ENCODE measurements at regions not wholly inside any gene's neighbourhood (a gene's known extent, or its start where the extent isn't known, plus 50 kb on each side); places are given as distances from the start of the nearest gene placed in this dataset.

DNA sequence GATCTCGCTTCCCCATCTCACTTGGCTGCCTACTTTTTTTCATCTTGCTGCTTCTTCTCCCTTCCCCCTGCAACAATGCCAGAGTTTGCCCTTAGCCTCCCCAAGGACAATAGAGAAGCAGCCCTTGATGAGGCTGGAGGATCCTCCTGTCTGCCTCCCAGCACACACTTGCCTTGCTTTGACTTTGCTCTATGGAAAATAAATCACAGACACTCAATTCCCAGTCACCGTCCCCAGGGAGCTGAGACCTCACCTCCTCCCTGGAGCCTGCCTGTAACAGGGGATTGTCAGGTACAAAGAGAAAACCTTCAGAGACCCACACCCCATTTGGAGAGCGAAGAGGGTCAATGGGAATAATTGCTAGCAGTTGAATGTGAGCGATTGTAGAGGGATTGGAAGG, 242.1 kb upstream of the ZNF462 start:
- ATAC-seq: no peak
- TF ChIP-seq BACH2 (CRISPR knock-in tag; IDR thresholded peaks at IDR 0.05; ENCODE audit: borderline replicate concordance) (no peak), RARB (CRISPR knock-in tag; IDR thresholded peaks at IDR 0.05) (no peak), ZFP30 (CRISPR knock-in tag; IDR thresholded peaks at IDR 0.05) (no peak), GLIS3 (CRISPR knock-in tag; IDR thresholded peaks at IDR 0.05) (no peak), TCF4 (CRISPR knock-in tag; IDR thresholded peaks at IDR 0.05; ENCODE audit: borderline replicate concordance) (no peak), ZNF8 (CRISPR knock-in tag; IDR thresholded peaks at IDR 0.05) (no peak), ARNTL (CRISPR knock-in tag; IDR thresholded peaks at IDR 0.05; ENCODE audit: borderline replicate concordance, low read depth) (no peak), ESRRG (CRISPR knock-in tag; IDR thresholded peaks at IDR 0.05) (no peak), ISL1 (CRISPR knock-in tag; IDR thresholded peaks at IDR 0.05) (no peak), TOX (CRISPR knock-in tag; IDR thresholded peaks at IDR 0.05; ENCODE audit: borderline replicate concordance) (no peak), ZC3H10 (CRISPR knock-in tag; IDR thresholded peaks at IDR 0.05) (no peak), PPARA (CRISPR knock-in tag; IDR thresholded peaks at IDR 0.05; ENCODE audit: borderline replicate concordance) (no peak), OSR1 (CRISPR knock-in tag; IDR thresholded peaks at IDR 0.05) (no peak), ZNF565 (CRISPR knock-in tag; conservative IDR thresholded peaks at IDR 0.05; ENCODE audit: low read depth) (no peak)
- TF ChIP-seq, protein P1, sequence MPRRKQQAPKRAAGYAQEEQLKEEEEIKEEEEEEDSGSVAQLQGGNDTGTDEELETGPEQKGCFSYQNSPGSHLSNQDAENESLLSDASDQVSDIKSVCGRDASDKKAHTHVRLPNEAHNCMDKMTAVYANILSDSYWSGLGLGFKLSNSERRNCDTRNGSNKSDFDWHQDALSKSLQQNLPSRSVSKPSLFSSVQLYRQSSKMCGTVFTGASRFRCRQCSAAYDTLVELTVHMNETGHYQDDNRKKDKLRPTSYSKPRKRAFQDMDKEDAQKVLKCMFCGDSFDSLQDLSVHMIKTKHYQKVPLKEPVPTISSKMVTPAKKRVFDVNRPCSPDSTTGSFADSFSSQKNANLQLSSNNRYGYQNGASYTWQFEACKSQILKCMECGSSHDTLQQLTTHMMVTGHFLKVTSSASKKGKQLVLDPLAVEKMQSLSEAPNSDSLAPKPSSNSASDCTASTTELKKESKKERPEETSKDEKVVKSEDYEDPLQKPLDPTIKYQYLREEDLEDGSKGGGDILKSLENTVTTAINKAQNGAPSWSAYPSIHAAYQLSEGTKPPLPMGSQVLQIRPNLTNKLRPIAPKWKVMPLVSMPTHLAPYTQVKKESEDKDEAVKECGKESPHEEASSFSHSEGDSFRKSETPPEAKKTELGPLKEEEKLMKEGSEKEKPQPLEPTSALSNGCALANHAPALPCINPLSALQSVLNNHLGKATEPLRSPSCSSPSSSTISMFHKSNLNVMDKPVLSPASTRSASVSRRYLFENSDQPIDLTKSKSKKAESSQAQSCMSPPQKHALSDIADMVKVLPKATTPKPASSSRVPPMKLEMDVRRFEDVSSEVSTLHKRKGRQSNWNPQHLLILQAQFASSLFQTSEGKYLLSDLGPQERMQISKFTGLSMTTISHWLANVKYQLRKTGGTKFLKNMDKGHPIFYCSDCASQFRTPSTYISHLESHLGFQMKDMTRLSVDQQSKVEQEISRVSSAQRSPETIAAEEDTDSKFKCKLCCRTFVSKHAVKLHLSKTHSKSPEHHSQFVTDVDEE (CRISPR knock-in tag; IDR thresholded peaks at IDR 0.05): no peak
- TF ChIP-seq, protein P2, sequence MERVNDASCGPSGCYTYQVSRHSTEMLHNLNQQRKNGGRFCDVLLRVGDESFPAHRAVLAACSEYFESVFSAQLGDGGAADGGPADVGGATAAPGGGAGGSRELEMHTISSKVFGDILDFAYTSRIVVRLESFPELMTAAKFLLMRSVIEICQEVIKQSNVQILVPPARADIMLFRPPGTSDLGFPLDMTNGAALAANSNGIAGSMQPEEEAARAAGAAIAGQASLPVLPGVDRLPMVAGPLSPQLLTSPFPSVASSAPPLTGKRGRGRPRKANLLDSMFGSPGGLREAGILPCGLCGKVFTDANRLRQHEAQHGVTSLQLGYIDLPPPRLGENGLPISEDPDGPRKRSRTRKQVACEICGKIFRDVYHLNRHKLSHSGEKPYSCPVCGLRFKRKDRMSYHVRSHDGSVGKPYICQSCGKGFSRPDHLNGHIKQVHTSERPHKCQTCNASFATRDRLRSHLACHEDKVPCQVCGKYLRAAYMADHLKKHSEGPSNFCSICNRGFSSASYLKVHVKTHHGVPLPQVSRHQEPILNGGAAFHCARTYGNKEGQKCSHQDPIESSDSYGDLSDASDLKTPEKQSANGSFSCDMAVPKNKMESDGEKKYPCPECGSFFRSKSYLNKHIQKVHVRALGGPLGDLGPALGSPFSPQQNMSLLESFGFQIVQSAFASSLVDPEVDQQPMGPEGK (CRISPR knock-in tag; IDR thresholded peaks at IDR 0.05; ENCODE audit: borderline replicate concordance): no peak

- ATAC-seq: no peak
- TF ChIP-seq TCF4 (CRISPR knock-in tag; IDR thresholded peaks at IDR 0.05; ENCODE audit: borderline replicate concordance) (no peak), TOX (CRISPR knock-in tag; IDR thresholded peaks at IDR 0.05; ENCODE audit: borderline replicate concordance) (no peak), RARB (CRISPR knock-in tag; IDR thresholded peaks at IDR 0.05) (no peak), POU6F1 (CRISPR knock-in tag; IDR thresholded peaks at IDR 0.05; ENCODE audit: borderline replicate concordance, low read depth) (no peak), ISL1 (CRISPR knock-in tag; IDR thresholded peaks at IDR 0.05) (no peak), CREB5 (CRISPR knock-in tag; IDR thresholded peaks at IDR 0.05; ENCODE audit: low read depth) (no peak), GLIS3 (CRISPR knock-in tag; IDR thresholded peaks at IDR 0.05) (no peak), CSDC2 (CRISPR knock-in tag; IDR thresholded peaks at IDR 0.05) (no peak), ZNF565 (CRISPR knock-in tag; conservative IDR thresholded peaks at IDR 0.05; ENCODE audit: low read depth) (no peak), ESRRG (CRISPR knock-in tag; IDR thresholded peaks at IDR 0.05) (no peak), OSR1 (CRISPR knock-in tag; IDR thresholded peaks at IDR 0.05) (no peak), ZNF70 (CRISPR knock-in tag; IDR thresholded peaks at IDR 0.05) (no peak), ZFP3 (CRISPR knock-in tag; IDR thresholded peaks at IDR 0.05) (no peak), SNAI2 (CRISPR knock-in tag; IDR thresholded peaks at IDR 0.05) (no peak), ZC3H10 (CRISPR knock-in tag; IDR thresholded peaks at IDR 0.05) (no peak)
- TF ChIP-seq, protein P1 (CRISPR knock-in tag; IDR thresholded peaks at IDR 0.05): no peak
- TF ChIP-seq, protein P3, sequence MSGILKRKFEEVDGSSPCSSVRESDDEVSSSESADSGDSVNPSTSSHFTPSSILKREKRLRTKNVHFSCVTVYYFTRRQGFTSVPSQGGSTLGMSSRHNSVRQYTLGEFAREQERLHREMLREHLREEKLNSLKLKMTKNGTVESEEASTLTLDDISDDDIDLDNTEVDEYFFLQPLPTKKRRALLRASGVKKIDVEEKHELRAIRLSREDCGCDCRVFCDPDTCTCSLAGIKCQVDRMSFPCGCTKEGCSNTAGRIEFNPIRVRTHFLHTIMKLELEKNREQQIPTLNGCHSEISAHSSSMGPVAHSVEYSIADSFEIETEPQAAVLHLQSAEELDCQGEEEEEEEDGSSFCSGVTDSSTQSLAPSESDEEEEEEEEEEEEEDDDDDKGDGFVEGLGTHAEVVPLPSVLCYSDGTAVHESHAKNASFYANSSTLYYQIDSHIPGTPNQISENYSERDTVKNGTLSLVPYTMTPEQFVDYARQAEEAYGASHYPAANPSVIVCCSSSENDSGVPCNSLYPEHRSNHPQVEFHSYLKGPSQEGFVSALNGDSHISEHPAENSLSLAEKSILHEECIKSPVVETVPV (CRISPR knock-in tag; IDR thresholded peaks at IDR 0.05): no peak
Observed at GRCh38 chr9:106621313-106622163, 241.4 kb upstream of the ZNF462 start.
